GM21576 (cell line): ENCODE measurements at regions not wholly inside any gene's neighbourhood (a gene's known extent, or its start where the extent isn't known, plus 50 kb on each side); places are given as distances from the start of the nearest gene placed in this dataset.
"Not testable (repeated sequence)": the region's sequence is repeated elsewhere in the genome, so short reads cannot be mapped to it uniquely, and the experiment has no call there.

Experiments used
- ATAC-seq: cut with Tn5 transposase; IDR thresholded peaks from one replicate; pipeline ENCODE4 v1.9.1; 2021; ENCODE audit warnings: mild to moderate bottlenecking, moderate library complexity; ENCODE audit not compliant: unreplicated experiment

DNA sequence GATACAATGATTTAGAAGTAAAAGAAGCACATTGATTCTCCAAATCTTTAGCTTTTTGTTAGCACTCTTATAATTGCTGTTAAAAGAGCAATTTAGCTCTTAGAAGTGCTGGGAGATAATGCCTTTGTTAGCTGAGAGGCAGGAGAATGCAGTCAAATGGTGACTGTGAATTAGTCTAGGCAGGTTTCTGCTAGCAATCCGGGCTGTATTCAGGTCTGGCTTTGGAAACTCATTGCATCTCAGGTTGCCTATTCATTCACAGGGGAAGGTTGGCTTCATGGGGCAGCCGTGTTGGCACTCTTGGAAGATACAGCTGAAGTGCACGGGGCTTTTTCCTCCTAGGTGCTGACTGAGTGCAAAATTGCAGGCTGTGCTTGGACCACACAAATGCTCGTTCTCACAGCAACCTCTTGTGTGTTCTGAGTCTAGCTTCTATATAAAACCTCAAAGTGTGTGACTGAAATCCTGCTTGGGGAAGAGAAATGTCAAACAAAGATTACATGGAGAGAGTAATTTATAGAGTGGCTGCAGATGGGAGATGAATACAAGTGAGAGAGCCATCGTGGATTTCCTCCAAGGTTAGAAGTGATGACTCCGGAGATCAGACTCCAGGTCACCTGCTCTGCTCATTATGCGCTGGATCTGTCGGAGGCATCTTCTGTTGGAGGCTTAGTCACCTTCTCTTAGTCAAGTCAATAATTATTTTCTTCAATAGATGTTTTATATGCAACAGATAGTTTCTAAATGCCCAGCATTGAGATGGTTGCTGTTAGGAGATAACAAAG, 167.8 kb downstream of the PMAIP1 start:
- ATAC-seq: no peak

GRCh38 chr18:60066219-60066975, 166.6 kb downstream of the PMAIP1 start:
- ATAC-seq: no peak

DNA sequence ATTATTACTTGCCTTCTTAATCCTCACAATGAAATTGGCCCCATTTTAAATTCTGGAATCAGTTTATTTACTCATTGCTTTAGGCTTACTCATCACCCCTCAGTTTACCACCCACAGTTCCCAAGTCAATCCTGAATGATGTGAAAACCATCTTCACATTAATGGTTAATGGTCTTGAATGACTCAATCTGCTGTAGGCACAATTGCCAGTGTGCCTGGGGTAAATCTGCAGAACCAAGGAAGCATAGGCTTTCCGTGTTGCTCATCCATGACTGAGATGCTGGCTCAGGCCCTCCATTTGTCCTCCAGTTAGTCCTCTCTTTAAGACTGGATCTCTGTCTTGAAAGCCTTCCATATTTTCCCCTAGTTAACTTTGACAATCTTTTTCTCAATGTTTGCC, 164.5 kb downstream of the PMAIP1 start:
- ATAC-seq: no peak

GRCh38 chr18:60062831-60063230, 163.0 kb downstream of the PMAIP1 start:
- not testable (repeated sequence) for ATAC-seq

DNA sequence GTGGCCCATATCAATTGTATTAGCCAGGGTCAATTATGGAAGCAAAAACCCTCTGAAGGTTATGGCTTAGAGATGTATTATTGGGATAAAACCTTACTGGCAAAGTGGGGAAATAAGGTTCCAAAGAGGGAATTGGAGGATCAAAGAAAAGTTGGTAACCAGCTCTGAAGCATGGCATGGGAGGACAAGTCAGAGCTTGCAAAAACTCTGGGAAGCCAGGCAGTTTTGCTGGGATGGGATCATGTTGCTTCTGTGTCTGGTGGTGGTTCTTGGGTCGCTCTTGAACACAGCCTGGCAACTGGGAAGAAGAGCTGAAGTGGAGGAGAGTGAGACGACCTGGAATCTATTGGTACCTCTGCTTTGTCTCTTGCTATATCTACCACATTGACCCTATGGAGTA, 162.6 kb downstream of the PMAIP1 start:
- no peak for ATAC-seq

DNA sequence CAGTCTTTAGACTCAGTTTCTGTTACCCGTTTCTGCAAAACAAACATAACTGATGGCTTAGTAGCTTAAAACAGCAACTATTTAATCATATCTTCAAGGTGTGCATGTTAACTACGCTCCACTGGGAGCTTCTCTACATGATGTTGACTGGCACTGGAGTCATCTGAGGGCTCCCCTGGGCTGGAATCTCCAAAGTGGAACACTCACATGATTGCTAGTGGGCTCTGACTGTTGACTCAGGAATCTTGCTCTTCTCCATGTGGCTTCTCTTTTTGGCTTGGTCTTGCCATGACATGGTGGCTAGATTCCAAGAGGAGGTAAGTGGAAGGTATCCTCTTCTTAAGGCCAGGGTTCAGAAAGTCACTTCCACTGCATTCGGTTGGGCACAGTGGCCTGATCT, 160.8 kb downstream of the PMAIP1 start:
- ATAC-seq: no peak

GRCh38 chr18:60060026-60060425, 160.2 kb downstream of the PMAIP1 start:
- no peak for ATAC-seq

DNA sequence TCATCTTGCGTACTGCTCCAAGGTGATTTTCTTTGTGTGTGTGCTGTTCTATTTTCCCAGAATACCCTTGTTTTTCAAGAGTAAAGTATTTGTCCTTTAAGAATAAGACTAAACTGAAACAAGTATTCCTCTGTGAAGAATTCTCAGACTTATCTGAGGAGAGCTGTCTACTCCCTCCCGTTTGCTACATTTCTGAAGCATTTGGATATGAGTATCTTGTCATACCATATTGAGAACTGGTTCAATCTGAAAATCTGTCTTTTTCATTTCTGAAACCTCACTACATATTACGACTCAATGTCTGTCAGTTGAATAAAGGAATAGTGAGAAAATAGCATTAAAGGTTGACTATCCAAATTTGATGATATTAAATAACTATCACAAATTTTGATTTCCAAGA, 159.4 kb downstream of the PMAIP1 start:
- no peak for ATAC-seq

DNA sequence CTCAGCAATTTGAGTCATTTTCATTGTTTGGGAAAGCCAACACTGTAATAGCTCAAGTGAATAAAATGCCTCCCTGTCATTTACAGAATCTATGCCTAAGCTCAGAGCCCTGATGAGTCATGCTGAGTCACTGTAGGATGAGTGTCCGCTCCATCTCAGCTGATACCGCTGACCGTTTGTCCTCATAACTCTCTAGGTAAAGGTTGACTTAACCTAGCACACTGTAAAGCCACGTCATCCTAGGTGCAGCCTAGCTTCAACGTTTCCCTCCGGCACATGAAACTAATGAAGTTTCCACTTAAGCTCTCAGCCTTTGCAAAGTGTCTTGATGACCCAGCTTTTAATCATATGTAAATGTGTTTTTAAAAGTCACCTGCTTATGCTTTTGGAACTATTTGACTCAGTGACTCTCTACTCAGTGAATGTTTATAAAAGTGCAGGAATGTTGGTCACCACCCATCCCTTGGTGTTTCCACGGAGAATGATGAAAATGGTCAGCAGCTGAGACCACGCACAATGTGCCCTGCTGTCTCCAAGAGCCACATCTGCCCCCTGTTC, 154.0 kb downstream of the PMAIP1 start:
- ATAC-seq: no peak

GRCh38 chr18:60050821-60051220, 151.0 kb downstream of the PMAIP1 start:
- no peak for ATAC-seq

- ATAC-seq: no peak
Measured at GRCh38 chr18:60049172-60049571, 149.4 kb downstream of the PMAIP1 start.

DNA sequence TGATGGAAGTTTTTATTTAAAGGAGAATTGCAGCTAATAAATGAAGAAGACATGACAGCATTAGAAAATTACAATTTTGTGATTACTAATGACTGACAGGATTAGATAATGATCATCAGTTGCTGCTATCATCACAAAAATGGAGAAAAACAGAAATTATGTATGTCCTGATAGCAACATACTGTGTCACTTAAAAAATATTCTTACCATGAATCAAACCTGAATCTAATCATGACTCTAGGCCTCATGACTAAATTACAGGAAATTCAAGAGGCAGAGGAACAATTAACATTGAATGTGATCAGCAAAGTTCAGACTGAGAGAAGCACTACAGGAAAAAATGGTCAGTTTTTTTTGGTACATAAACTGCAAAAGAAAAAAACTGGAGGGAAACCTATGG, 147.8 kb downstream of the PMAIP1 start:
- ATAC-seq: no peak

DNA sequence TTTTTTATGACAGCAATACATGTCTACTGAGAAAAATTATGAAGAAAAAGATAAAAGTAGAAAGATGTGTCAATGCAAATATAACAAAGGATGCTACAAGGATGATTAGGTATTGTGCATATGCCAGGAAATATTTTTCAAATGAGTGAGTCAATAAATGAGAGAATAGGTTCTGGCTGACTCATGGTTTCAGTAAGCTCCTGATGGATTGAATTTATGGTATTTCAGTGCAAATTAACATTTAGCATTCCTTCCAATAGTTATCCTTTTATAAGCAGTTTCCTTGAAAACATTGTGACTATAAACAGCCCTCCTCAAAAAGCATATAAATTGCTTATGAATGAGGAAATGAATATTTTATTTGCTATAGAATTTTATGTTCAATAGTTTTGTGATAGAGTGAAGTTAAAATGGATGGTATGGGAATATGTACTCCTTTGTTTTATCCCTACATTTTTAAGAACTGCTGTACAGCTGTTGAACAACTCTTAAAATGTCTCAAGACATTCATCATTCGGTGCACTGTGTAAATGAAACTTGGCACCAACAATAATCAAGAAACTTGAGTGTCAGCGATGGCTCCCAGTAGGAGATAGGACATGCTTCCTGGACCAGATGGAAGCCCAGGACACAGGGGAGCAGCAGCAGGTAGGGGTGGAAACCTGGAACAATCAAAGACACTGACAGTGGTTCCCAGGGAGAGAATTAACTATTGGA, 144.7 kb downstream of the PMAIP1 start:
- ATAC-seq: no peak

DNA sequence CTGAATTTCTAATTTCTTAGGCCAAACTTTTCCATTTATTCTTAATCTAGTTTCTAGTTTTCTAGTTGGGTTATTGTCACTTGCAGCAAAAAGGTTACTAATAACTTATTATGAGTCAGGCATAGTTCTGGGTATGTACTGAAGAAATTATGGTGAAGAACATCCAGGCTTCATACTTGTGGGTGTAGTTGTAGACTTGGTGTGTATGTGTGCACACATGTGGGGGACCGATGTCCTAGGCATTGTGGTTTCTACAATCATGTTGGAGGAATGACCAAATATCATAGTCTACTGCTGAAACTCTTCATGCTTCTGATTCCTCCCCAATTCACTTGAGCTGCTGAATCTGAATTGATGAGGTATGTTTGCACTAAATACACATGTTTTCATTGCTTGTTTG, 141.2 kb downstream of the PMAIP1 start:
- no peak for ATAC-seq

GRCh38 chr18:60038731-60039130, 138.9 kb downstream of the PMAIP1 start:
- ATAC-seq: no peak

DNA sequence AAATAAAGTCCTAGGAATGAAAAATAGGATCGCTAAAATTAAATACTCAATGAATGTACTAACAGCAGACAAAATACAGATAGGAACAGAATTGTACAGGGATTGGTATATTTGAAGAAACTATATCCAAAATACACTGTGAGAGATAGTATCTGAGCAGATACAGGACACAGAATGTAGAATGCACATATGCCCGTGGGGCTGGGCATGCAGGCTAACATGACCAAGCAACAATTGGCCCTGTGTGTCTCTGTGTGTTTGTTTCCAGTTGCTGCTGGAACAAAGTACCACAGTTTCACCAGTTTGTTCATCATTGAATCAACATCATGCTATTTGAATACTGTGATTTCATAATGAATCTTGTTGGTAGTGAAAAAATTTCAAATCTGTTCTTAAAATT, 127.6 kb downstream of the PMAIP1 start:
- no peak for ATAC-seq

DNA sequence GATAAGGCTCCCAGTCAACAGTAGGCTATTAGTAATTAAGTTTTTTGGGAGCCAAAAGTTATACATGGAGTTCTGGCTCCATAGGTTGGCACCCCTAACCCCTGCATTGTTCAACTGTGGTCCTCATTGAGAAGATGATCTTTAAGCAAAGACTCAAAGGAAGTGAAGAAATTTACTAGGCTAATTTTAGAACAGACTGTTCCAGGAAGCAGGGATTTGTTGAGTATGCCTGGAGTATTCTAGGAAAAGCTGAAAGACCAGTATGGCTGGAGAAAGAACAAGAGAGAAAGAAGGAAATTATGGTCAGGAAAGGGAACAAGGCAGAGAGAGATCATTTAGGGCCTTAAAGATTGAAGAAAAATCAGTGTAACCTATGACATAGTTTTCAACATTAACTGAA, 125.1 kb downstream of the PMAIP1 start:
- no peak for ATAC-seq

DNA sequence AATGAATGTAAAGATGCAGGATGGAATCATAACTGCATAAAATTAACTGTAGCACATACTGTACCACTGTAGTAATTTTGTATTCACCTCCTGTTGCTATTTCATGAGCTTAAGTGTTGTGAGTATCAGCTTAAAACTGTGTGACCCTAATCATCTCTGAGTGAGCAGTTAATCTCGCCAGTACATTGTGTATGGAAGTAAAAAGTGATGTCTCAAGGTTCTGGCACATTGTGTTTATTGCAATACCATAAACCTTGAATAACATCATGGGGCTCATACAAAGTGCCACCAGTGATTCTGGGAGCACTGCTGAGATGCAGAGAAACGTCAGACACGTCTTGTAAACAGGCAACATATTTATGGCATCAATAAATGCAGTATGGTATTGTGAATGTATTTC, 124.5 kb downstream of the PMAIP1 start:
- ATAC-seq: no peak

GRCh38 chr18:60022671-60023276, 123.0 kb downstream of the PMAIP1 start:
- peak; percentile 46 for ATAC-seq

- no peak for ATAC-seq
Measured at GRCh38 chr18:60021556-60021955, 121.8 kb downstream of the PMAIP1 start.
